Activated T-cell treated with anti-CD3 and anti-CD28 coated beads for 4 hours (primary cell): ENCODE measurements at regions not wholly inside any gene's neighbourhood (a gene's known extent, or its start where the extent isn't known, plus 50 kb on each side); places are given as distances from the start of the nearest gene placed in this dataset.

Experiments
- DNase-seq: peaks from one replicate; pipeline ENCODE4 v3.0.0-alpha.2; 2020

- DNase-seq: no peak
Measured at GRCh38 chr16:86430814-86431213, 79.5 kb upstream of the FOXF1 start.

- no peak for DNase-seq
Measured at GRCh38 chr16:86431540-86431939, 78.8 kb upstream of the FOXF1 start.

GRCh38 chr16:86432048-86432447, 78.3 kb upstream of the FOXF1 start:
- DNase-seq: no peak

GRCh38 chr16:86432691-86433090, 77.6 kb upstream of the FOXF1 start:
- DNase-seq: no peak

GRCh38 chr16:86436466-86437185, 73.7 kb upstream of the FOXF1 start:
- no peak for DNase-seq

- DNase-seq: no peak
Measured at GRCh38 chr16:86437348-86437747, 73.0 kb upstream of the FOXF1 start.

- DNase-seq: no peak
Measured at GRCh38 chr16:86442703-86443102, 67.6 kb upstream of the FOXF1 start.

- no peak for DNase-seq
Measured at GRCh38 chr16:86443508-86444147, 66.7 kb upstream of the FOXF1 start.

- no peak for DNase-seq
Measured at GRCh38 chr16:86444261-86444660, 66.1 kb upstream of the FOXF1 start.

GRCh38 chr16:86444661-86445060, 65.7 kb upstream of the FOXF1 start:
- no peak for DNase-seq

GRCh38 chr16:86446279-86446678, 64.0 kb upstream of the FOXF1 start:
- DNase-seq: no peak

GRCh38 chr16:86447228-86447627, 63.1 kb upstream of the FOXF1 start:
- DNase-seq: no peak

GRCh38 chr16:86448306-86448890, 61.9 kb upstream of the FOXF1 start:
- DNase-seq: no peak

- no peak for DNase-seq
Measured at GRCh38 chr16:86449446-86450095, 60.8 kb upstream of the FOXF1 start.

- no peak for DNase-seq
Measured at GRCh38 chr16:86450691-86451090, 59.6 kb upstream of the FOXF1 start.

- DNase-seq: no peak
Measured at GRCh38 chr16:86452451-86452850, 57.9 kb upstream of the FOXF1 start.

- no peak for DNase-seq
Measured at GRCh38 chr16:86455116-86455515, 55.2 kb upstream of the FOXF1 start.

GRCh38 chr16:86455640-86456039, 54.7 kb upstream of the FOXF1 start:
- DNase-seq: no peak

GRCh38 chr16:86457501-86458148, 52.7 kb upstream of the FOXF1 start:
- no peak for DNase-seq

- DNase-seq: no peak
Measured at GRCh38 chr16:86458149-86458777, 52.1 kb upstream of the FOXF1 start.

- no peak for DNase-seq
Measured at GRCh38 chr16:86459266-86459665, 51.1 kb upstream of the FOXF1 start.
